ENCODE measurements at regions not wholly inside any gene's neighbourhood (a gene's known extent, or its start where the extent isn't known, plus 50 kb on each side); places are given as distances from the start of the nearest gene placed in this dataset.

GRCh38 chr12:115088328-115088994 is 404.5 kb upstream of the TBX3 start:
- no peaks in the 10 kb centered on the region for H3K4me1 Mint-ChIP-seq
- H3K27me3 Mint-ChIP-seq: no peaks in the 10 kb centered on the region
- ATAC-seq (no peak), DNase-seq (no peak)
- H3K9me3 Mint-ChIP-seq (ENCODE audit: low read depth): peaks cover 20% of the 10 kb centered on the region
- no peak overlapping the region for H3K27ac Mint-ChIP-seq
- no peak overlapping the region for H3K4me3 Mint-ChIP-seq
- CTCF ChIA-PET: no interaction called here
- H3K36me3 Mint-ChIP-seq: no peaks in the 10 kb centered on the region

- no peaks in the 10 kb centered on the region for H3K4me1 Mint-ChIP-seq
- no peaks in the 10 kb centered on the region for H3K36me3 Mint-ChIP-seq
- H3K9me3 Mint-ChIP-seq (ENCODE audit: low read depth): peaks cover 10% of the 10 kb centered on the region
- no peak overlapping the region for H3K27ac Mint-ChIP-seq
- DNase-seq (no peak), ATAC-seq (no peak)
- no peaks in the 10 kb centered on the region for H3K27me3 Mint-ChIP-seq
- CTCF ChIA-PET: no interaction called here
- H3K4me3 Mint-ChIP-seq: no peak overlapping the region
These were observed 401.6 kb upstream of the TBX3 start for GRCh38 chr12:115085594-115085993.

GRCh38 chr12:115079760-115080159 is 395.8 kb upstream of the TBX3 start:
- H3K4me3 Mint-ChIP-seq: no peak overlapping the region
- no peak for ATAC-seq
- H3K36me3 Mint-ChIP-seq: no peaks in the 10 kb centered on the region
- CTCF ChIA-PET: no interaction called here
- DNase-seq: no peak
- peaks cover 12% of the 10 kb centered on the region for H3K9me3 Mint-ChIP-seq (ENCODE audit: low read depth)
- H3K27ac Mint-ChIP-seq: no peak overlapping the region
- no peaks in the 10 kb centered on the region for H3K4me1 Mint-ChIP-seq
- H3K27me3 Mint-ChIP-seq: no peaks in the 10 kb centered on the region

DNA sequence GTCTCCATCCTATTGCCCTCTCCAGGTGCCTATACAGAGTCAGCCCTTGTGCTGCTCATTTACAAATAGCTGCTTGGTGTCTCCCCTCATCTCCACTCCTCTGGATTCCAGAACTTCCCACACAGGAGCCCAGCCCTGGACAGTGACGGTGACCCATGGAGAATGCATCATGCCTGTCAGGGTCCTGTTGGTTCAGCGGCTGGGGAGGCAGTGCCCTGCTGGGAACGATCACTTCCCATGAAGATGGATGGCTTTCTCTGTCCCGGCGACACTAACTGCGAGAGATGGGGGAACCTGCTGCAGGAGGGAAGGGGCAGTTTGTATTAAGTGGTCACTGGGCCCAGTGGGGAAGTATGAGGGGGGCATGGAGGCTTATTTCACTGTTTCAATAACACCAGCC is 395.0 kb upstream of the TBX3 start:
- CTCF ChIA-PET: no interaction called here

GRCh38 chr12:115078334-115078733 is 394.4 kb upstream of the TBX3 start:
- ATAC-seq: no peak
- DNase-seq: no peak
- no peak overlapping the region for H3K4me3 Mint-ChIP-seq
- CTCF ChIA-PET: no interaction called here
- H3K4me1 Mint-ChIP-seq: no peaks in the 10 kb centered on the region
- H3K9me3 Mint-ChIP-seq (ENCODE audit: low read depth): peaks cover 12% of the 10 kb centered on the region
- no peak overlapping the region for H3K27ac Mint-ChIP-seq
- H3K36me3 Mint-ChIP-seq: no peaks in the 10 kb centered on the region
- no peaks in the 10 kb centered on the region for H3K27me3 Mint-ChIP-seq

More for the DNA sequence above, 395.0 kb upstream of the TBX3 start:
- H3K9me3 Mint-ChIP-seq (ENCODE audit: low read depth): peaks cover 12% of the 10 kb centered on the region
- no peak overlapping the region for H3K27ac Mint-ChIP-seq
- H3K36me3 Mint-ChIP-seq: no peaks in the 10 kb centered on the region
- no peak for ATAC-seq
- H3K27me3 Mint-ChIP-seq: no peaks in the 10 kb centered on the region
- H3K4me3 Mint-ChIP-seq: no peak overlapping the region
- H3K4me1 Mint-ChIP-seq: no peaks in the 10 kb centered on the region
- DNase-seq: no peak

DNA sequence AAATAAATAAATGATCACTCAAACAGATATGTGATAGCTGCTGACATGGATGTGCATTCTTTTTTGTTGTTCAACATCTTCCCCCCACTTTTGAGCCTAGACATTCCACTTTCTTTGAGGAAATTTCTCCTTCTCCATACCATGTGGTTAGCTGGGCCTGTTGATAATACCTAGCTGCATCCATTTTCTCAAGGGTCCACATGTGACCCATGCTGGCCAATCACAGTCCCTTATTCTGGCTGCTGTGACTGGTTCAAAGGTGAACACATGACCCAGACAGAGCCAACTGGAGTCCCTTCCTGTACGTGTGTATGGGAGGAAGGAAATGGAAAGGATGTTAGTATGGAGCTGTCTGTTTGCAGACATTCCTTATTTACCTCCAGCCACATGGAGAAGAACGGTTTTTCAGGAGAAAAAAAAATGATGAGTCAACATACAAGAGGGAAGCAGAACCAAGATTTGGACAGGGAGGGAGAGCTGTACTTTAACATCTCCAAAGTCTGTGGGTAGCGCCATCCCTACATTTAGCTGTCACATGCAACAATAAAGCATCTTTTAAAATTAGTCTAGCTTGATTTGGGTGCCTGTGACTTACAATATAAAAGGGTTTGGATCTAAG is 391.7 kb upstream of the TBX3 start:
- CTCF ChIA-PET: no interaction called here

DNA sequence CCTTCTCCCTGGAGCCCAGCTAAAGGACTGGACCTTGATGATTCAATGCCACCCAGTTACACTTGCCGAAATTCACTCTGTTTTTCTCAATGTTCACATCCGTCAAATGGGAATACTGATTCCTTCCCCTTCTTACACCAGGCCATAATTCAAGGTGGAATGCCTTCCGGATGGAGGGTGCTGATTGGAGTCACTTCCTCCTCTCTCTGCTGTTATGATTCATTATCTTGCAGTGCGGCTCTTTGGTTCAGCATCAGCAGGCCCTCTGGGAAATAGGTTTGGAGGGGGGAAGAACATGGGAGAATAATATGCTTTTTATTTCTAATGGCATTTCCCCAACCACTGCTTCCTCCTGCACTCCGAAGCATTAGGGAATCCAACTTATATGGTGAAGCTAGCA is 390.6 kb upstream of the TBX3 start:
- H3K9me3 Mint-ChIP-seq (ENCODE audit: low read depth): peaks cover 17% of the 10 kb centered on the region
- H3K27ac Mint-ChIP-seq: no peak overlapping the region
- CTCF ChIA-PET: no interaction called here
- H3K27me3 Mint-ChIP-seq: no peaks in the 10 kb centered on the region
- H3K36me3 Mint-ChIP-seq: no peaks in the 10 kb centered on the region
- H3K4me1 Mint-ChIP-seq: no peaks in the 10 kb centered on the region
- no peak for DNase-seq
- ATAC-seq: no peak
- H3K4me3 Mint-ChIP-seq: no peak overlapping the region

More for the DNA sequence above, 391.7 kb upstream of the TBX3 start:
- DNase-seq (no peak), ATAC-seq (no peak)
- Mint-ChIP-seq H3K4me3 (no peak overlapping the region), H3K27ac (no peak overlapping the region), H3K27me3 (no peaks in the 10 kb centered on the region), H3K9me3 (ENCODE audit: low read depth) (peaks cover 14% of the 10 kb centered on the region), H3K4me1 (no peaks in the 10 kb centered on the region), H3K36me3 (no peaks in the 10 kb centered on the region)

DNA sequence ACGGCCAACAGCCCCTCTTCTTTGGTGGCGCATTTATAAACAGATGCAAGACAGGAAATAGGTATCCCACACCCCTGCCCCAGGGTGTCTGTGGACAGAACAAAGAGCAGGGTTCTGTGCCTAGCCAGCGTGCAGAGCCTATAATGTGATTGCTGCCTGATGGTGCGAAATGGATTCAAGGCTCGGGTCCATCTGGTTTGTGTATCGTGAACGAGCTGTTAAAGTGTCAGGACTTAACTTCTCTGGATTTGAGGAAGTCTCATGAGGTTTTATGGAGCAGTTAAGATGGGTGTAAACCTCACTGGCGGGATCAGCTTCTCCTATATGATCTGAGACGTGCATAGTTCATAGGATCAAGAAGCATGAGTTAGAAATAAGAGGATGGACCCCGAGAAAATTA is 388.7 kb upstream of the TBX3 start:
- CTCF ChIA-PET: interaction anchor here (0.8 kb wide), 1 partner anchor 184 kb away, joined by 4 read pairs; no protein-coding TSS in a partner anchor
- Mint-ChIP-seq H3K9me3 (ENCODE audit: low read depth) (peaks cover 15% of the 10 kb centered on the region), H3K4me1 (no peaks in the 10 kb centered on the region), H3K4me3 (no peak overlapping the region), H3K27me3 (no peaks in the 10 kb centered on the region), H3K27ac (no peak overlapping the region), H3K36me3 (no peaks in the 10 kb centered on the region)
- ATAC-seq: no peak
- no peak for DNase-seq

DNA sequence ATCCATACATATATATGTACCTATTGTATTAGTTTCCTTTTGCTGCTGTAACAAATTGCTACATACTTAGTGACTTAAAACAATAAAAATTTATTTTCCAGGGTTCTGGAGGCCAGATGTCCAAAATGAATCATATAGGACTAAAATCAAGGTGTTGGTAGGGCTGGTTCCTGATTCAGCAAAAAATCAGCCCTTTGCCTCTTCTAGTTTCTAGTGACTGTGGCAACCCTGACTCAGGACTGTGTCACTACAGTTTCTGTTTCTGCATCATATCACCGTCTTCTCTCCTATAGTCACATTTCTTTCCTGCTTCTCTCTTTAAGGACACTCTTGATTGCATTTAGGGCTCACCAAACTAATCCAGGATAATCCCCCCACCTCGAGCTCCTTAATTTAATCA is 386.3 kb upstream of the TBX3 start:
- Mint-ChIP-seq H3K27me3 (no peaks in the 10 kb centered on the region), H3K36me3 (no peaks in the 10 kb centered on the region), H3K9me3 (ENCODE audit: low read depth) (peaks cover 9% of the 10 kb centered on the region), H3K4me1 (no peaks in the 10 kb centered on the region), H3K4me3 (no peak overlapping the region), H3K27ac (no peak overlapping the region)
- no peak for ATAC-seq
- no peak for DNase-seq
- CTCF ChIA-PET: no interaction called here

DNA sequence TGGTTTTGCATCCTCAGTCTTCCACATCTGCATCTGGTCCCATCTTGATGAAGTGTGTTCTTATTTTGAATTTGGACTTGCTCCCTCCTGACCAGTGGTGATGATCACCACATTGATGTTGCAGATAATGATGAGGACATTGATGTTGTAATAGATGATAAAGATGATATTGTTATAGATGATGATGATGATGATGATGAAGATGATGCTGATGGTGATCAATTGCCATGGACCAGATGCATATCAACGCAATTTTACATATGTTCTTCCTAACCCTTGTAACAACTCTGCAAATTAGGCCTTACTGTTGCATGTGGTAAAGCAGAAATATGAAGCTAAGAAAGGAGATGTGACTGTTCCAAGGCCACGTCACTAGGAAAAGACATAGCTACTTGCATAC is 380.3 kb upstream of the TBX3 start:
- Mint-ChIP-seq H3K4me3 (no peak overlapping the region), H3K27ac (no peak overlapping the region), H3K27me3 (no peaks in the 10 kb centered on the region), H3K9me3 (ENCODE audit: low read depth) (no peaks in the 10 kb centered on the region), H3K36me3 (no peaks in the 10 kb centered on the region), H3K4me1 (no peaks in the 10 kb centered on the region)
- ATAC-seq (no peak), DNase-seq (no peak)
- CTCF ChIA-PET: no interaction called here

DNA sequence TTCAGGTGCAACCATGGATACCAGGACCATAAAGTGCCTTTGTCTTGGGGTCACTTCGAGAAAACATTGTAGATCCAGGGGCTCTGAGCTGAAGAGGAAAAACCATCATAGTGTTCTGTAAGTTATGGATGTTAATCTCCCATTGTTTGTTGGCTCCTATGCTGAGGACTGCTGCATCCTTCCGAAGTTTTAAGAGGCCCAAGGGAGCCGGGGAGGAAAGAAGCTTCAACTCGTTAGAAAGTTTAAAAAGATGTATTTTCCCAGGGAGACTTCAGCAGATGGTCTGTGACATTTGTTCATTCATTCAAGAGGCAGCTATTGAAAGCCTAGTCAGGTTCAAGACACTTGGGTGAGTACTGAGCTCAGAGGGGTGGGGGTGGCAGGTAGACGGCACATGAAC is 378.8 kb upstream of the TBX3 start:
- no peak for ATAC-seq
- no peak overlapping the region for H3K4me3 Mint-ChIP-seq
- CTCF ChIA-PET: no interaction called here

DNA sequence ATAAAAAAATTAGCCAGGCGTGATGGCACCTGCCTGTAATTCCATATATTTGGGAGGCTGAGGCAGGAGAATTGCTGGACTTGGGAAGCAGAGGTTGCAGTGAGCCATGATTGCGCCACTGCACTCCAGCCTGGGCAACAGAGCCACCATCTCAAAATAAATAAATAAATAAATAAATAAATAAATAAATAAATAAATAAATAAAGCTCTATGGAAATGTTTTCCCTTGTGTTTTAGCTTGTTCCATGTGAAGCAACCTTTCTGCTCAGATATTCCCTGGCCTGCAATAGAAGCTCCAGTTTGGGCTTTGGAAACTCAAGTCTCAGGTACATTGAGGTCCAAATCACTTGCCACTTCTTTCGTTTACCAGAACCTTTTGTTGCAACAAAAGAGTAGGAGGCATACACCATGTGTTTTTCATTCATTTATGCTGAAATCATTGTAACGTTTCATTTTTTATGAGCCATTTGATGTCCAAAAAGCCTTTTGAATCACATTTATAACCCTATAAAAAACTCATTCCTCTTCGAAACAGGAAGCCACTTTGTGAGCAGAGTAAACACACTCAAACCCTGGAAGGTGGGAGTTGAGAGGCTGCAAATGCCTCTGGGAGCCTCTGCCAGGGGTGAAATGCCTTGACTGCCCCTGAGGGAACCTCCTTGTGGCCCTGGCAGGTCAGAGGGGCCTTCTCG is 376.6 kb upstream of the TBX3 start:
- no peaks in the 10 kb centered on the region for H3K36me3 Mint-ChIP-seq

More for the DNA sequence above, 378.8 kb upstream of the TBX3 start:
- Mint-ChIP-seq H3K36me3 (no peaks in the 10 kb centered on the region), H3K4me1 (no peaks in the 10 kb centered on the region), H3K27me3 (no peaks in the 10 kb centered on the region), H3K27ac (no peak overlapping the region), H3K9me3 (ENCODE audit: low read depth) (no peaks in the 10 kb centered on the region)
- DNase-seq: no peak

DNA sequence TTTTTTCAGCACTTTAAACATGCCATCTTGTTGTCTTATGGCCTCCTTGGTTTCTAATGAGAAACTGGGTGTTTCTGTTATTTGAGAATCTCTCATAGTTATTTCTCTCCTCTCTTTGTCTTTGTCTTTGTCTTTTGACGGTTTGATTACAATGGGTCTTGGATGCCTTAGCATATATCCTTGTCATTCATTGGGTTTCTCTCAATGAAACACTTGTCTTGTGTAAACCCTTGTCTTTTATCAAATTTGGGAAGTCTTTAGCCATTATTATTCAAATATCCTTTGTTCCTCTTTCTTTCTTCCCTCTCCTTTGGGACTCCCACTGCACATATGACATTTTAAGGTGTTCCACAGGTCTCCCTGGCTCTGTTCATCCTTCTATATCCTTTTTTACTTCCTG is 373.5 kb upstream of the TBX3 start:
- CTCF ChIA-PET: no interaction called here
- no peaks in the 10 kb centered on the region for H3K36me3 Mint-ChIP-seq

More for the DNA sequence above, 376.6 kb upstream of the TBX3 start:
- no peaks in the 10 kb centered on the region for H3K4me1 Mint-ChIP-seq
- CTCF ChIA-PET: no interaction called here
- DNase-seq (no peak), ATAC-seq (no peak)
- peaks cover 3% of the 10 kb centered on the region for H3K9me3 Mint-ChIP-seq (ENCODE audit: low read depth)
- H3K27me3 Mint-ChIP-seq: no peaks in the 10 kb centered on the region
- H3K4me3 Mint-ChIP-seq: no peak overlapping the region
- no peak overlapping the region for H3K27ac Mint-ChIP-seq

DNA sequence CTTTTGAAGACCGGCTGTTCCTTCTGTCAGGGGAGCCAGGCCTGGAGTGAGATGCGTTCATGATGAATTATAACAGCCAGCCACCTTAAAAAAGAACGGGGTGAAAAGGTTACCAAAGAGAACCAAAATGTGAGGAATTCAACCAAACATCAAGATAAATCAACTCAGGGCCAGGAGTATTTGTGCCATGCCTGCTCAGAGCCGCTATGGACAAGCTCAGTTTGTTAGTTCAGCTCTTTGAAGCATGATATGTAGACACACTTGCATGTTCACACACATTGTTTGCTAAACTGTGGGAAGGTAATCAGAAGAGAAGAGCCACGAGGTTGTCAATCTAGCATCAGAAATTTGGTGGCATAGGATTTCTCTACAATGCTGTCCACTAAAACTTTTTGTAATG is 367.4 kb upstream of the TBX3 start:
- DNase-seq: no peak
- Mint-ChIP-seq H3K27ac (no peak overlapping the region), H3K27me3 (no peaks in the 10 kb centered on the region), H3K9me3 (ENCODE audit: low read depth) (peaks cover 10% of the 10 kb centered on the region), H3K36me3 (no peaks in the 10 kb centered on the region), H3K4me1 (no peaks in the 10 kb centered on the region), H3K4me3 (no peak overlapping the region)
- ATAC-seq: no peak
- CTCF ChIA-PET: no interaction called here

More for the DNA sequence above, 373.5 kb upstream of the TBX3 start:
- Mint-ChIP-seq H3K27me3 (no peaks in the 10 kb centered on the region), H3K27ac (no peak overlapping the region), H3K4me1 (no peaks in the 10 kb centered on the region), H3K9me3 (ENCODE audit: low read depth) (peaks cover 7% of the 10 kb centered on the region), H3K4me3 (no peak overlapping the region)
- DNase-seq (no peak), ATAC-seq (no peak)

Measured in activated CD8-positive, alpha-beta memory T cell treated with anti-CD3 and anti-CD28 coated beads, Interleukin-2, amount 10 ng/mL, durations not matched to agents 7 days and 5 days (primary cell).